ENCODE measurements at regions not wholly inside any gene's neighbourhood (a gene's known extent, or its start where the extent isn't known, plus 50 kb on each side); places are given as distances from the start of the nearest gene placed in this dataset.
"Not testable (repeated sequence)": the region's sequence is repeated elsewhere in the genome, so short reads cannot be mapped to it uniquely, and the experiment has no call there.

- no peak overlapping the region for H3K27ac ChIP-seq (ENCODE audit: low read depth, low read length)
- DNase-seq (ENCODE audit: low read depth in 4 of 6, low spot score in 6 of 6): no peak
- peaks cover 3% of the 10 kb centered on the region for H3K9me3 ChIP-seq (ENCODE audit: control insufficient read depth, insufficient read depth, low read length)
- H3K4me1 ChIP-seq (ENCODE audit: control insufficient read depth, insufficient read depth, low read length): peaks cover 40% of the 10 kb centered on the region
- no peaks in the 10 kb centered on the region for H3K27me3 ChIP-seq (ENCODE audit: control insufficient read depth, insufficient read depth, low read length)
- H3K36me3 ChIP-seq (ENCODE audit: control insufficient read depth, insufficient read depth, low read length): no peaks in the 10 kb centered on the region
- 74% methylated on average over 10 of the region's 10 CpGs for WGBS (ENCODE audit: insufficient coverage)
- no peak overlapping the region for H3K4me3 ChIP-seq (ENCODE audit: low read depth, low read length)
These were observed 104.4 kb downstream of the SINHCAF start for GRCh38 chr12:31221551-31221945.

GRCh38 chr12:31222620-31223222 lies 103.2 kb downstream of the SINHCAF start:
- Histone ChIP-seq H3K4me1 (ENCODE audit: control insufficient read depth, insufficient read depth, low read length) (peaks cover 50% of the 10 kb centered on the region), H3K9me3 (ENCODE audit: control insufficient read depth, insufficient read depth, low read length) (no peaks in the 10 kb centered on the region), H3K27ac (ENCODE audit: low read depth, low read length) (no peak overlapping the region), H3K36me3 (ENCODE audit: control insufficient read depth, insufficient read depth, low read length) (no peaks in the 10 kb centered on the region), H3K27me3 (ENCODE audit: control insufficient read depth, insufficient read depth, low read length) (no peaks in the 10 kb centered on the region), H3K4me3 (ENCODE audit: low read depth, low read length) (no peak overlapping the region)
- DNase-seq (ENCODE audit: low read depth in 4 of 6, low spot score in 6 of 6): no peak
- WGBS (ENCODE audit: insufficient coverage): 90% methylated on average over 5 of the region's 8 CpGs

- H3K27ac ChIP-seq (ENCODE audit: low read depth, low read length); DNase-seq (ENCODE audit: low read depth in 4 of 6, low spot score in 6 of 6); H3K36me3 ChIP-seq (ENCODE audit: control insufficient read depth, insufficient read depth, low read length); H3K4me3 ChIP-seq (ENCODE audit: low read depth, low read length); H3K9me3 ChIP-seq (ENCODE audit: control insufficient read depth, insufficient read depth, low read length); H3K27me3 ChIP-seq (ENCODE audit: control insufficient read depth, insufficient read depth, low read length): not testable (repeated sequence)
- WGBS (ENCODE audit: insufficient coverage): 33% methylated on average over 1 of the region's 1 CpG
- H3K4me1 ChIP-seq (ENCODE audit: control insufficient read depth, insufficient read depth, low read length): peaks cover 53% of the 10 kb centered on the region
These were observed 102.3 kb downstream of the SINHCAF start for GRCh38 chr12:31223640-31224039.

- H3K4me1 ChIP-seq (ENCODE audit: control insufficient read depth, insufficient read depth, low read length): peaks cover 64% of the 10 kb centered on the region
- no peak for DNase-seq (ENCODE audit: low read depth in 4 of 6, low spot score in 6 of 6)
- no peaks in the 10 kb centered on the region for H3K9me3 ChIP-seq (ENCODE audit: control insufficient read depth, insufficient read depth, low read length)
- H3K36me3 ChIP-seq (ENCODE audit: control insufficient read depth, insufficient read depth, low read length): no peaks in the 10 kb centered on the region
- no peak overlapping the region for H3K27ac ChIP-seq (ENCODE audit: low read depth, low read length)
- 83% methylated on average over 1 of the region's 6 CpGs for WGBS (ENCODE audit: insufficient coverage)
- no peak overlapping the region for H3K4me3 ChIP-seq (ENCODE audit: low read depth, low read length)
- H3K27me3 ChIP-seq (ENCODE audit: control insufficient read depth, insufficient read depth, low read length): no peaks in the 10 kb centered on the region
These were observed 101.0 kb downstream of the SINHCAF start for GRCh38 chr12:31224768-31225448.

GRCh38 chr12:31225656-31226535 lies 100.1 kb downstream of the SINHCAF start:
- WGBS (ENCODE audit: insufficient coverage): 72% methylated on average over 7 of the region's 9 CpGs
- Histone ChIP-seq H3K4me1 (ENCODE audit: control insufficient read depth, insufficient read depth, low read length) (peaks cover 57% of the 10 kb centered on the region), H3K36me3 (ENCODE audit: control insufficient read depth, insufficient read depth, low read length) (no peaks in the 10 kb centered on the region), H3K27me3 (ENCODE audit: control insufficient read depth, insufficient read depth, low read length) (no peaks in the 10 kb centered on the region), H3K9me3 (ENCODE audit: control insufficient read depth, insufficient read depth, low read length) (no peaks in the 10 kb centered on the region), H3K4me3 (ENCODE audit: low read depth, low read length) (no peak overlapping the region), H3K27ac (ENCODE audit: low read depth, low read length) (no peak overlapping the region)
- DNase-seq (ENCODE audit: low read depth in 4 of 6, low spot score in 6 of 6): no peak

- no peak overlapping the region for H3K4me3 ChIP-seq (ENCODE audit: low read depth, low read length)
- DNase-seq (ENCODE audit: low read depth in 4 of 6, low spot score in 6 of 6): peak in 1 of 6 donors; percentile 42
- no peak overlapping the region for H3K27ac ChIP-seq (ENCODE audit: low read depth, low read length)
- no peaks in the 10 kb centered on the region for H3K36me3 ChIP-seq (ENCODE audit: control insufficient read depth, insufficient read depth, low read length)
- H3K4me1 ChIP-seq (ENCODE audit: control insufficient read depth, insufficient read depth, low read length): peaks cover 49% of the 10 kb centered on the region
- no peaks in the 10 kb centered on the region for H3K9me3 ChIP-seq (ENCODE audit: control insufficient read depth, insufficient read depth, low read length)
- WGBS (ENCODE audit: insufficient coverage): 43% methylated on average over 7 of the region's 10 CpGs
- H3K27me3 ChIP-seq (ENCODE audit: control insufficient read depth, insufficient read depth, low read length): no peaks in the 10 kb centered on the region
These were observed 99.3 kb downstream of the SINHCAF start for GRCh38 chr12:31226639-31227038.

- no peak for DNase-seq (ENCODE audit: low read depth in 4 of 6, low spot score in 6 of 6)
- no peak overlapping the region for H3K4me3 ChIP-seq (ENCODE audit: low read depth, low read length)
- 90% methylated on average over 8 of the region's 12 CpGs for WGBS (ENCODE audit: insufficient coverage)
- no peak overlapping the region for H3K27ac ChIP-seq (ENCODE audit: low read depth, low read length)
- H3K27me3 ChIP-seq (ENCODE audit: control insufficient read depth, insufficient read depth, low read length): no peaks in the 10 kb centered on the region
- peaks cover 42% of the 10 kb centered on the region for H3K4me1 ChIP-seq (ENCODE audit: control insufficient read depth, insufficient read depth, low read length)
- H3K36me3 ChIP-seq (ENCODE audit: control insufficient read depth, insufficient read depth, low read length): no peaks in the 10 kb centered on the region
- H3K9me3 ChIP-seq (ENCODE audit: control insufficient read depth, insufficient read depth, low read length): no peaks in the 10 kb centered on the region
These were observed 98.5 kb downstream of the SINHCAF start for GRCh38 chr12:31227401-31227981.

GRCh38 chr12:31228811-31229792 lies 96.8 kb downstream of the SINHCAF start:
- peaks cover 43% of the 10 kb centered on the region for H3K4me1 ChIP-seq (ENCODE audit: control insufficient read depth, insufficient read depth, low read length)
- no peaks in the 10 kb centered on the region for H3K9me3 ChIP-seq (ENCODE audit: control insufficient read depth, insufficient read depth, low read length)
- no peaks in the 10 kb centered on the region for H3K27me3 ChIP-seq (ENCODE audit: control insufficient read depth, insufficient read depth, low read length)
- DNase-seq (ENCODE audit: low read depth in 4 of 6, low spot score in 6 of 6): peak in 1 of 6 donors; percentile 64
- H3K27ac ChIP-seq (ENCODE audit: low read depth, low read length): no peak overlapping the region
- no peak overlapping the region for H3K4me3 ChIP-seq (ENCODE audit: low read depth, low read length)
- WGBS (ENCODE audit: insufficient coverage): 76% methylated on average over 18 of the region's 23 CpGs
- no peaks in the 10 kb centered on the region for H3K36me3 ChIP-seq (ENCODE audit: control insufficient read depth, insufficient read depth, low read length)

- Histone ChIP-seq H3K9me3 (ENCODE audit: control insufficient read depth, insufficient read depth, low read length) (no peaks in the 10 kb centered on the region), H3K4me1 (ENCODE audit: control insufficient read depth, insufficient read depth, low read length) (peaks cover 51% of the 10 kb centered on the region), H3K27me3 (ENCODE audit: control insufficient read depth, insufficient read depth, low read length) (no peaks in the 10 kb centered on the region), H3K4me3 (ENCODE audit: low read depth, low read length) (no peak overlapping the region), H3K36me3 (ENCODE audit: control insufficient read depth, insufficient read depth, low read length) (no peaks in the 10 kb centered on the region), H3K27ac (ENCODE audit: low read depth, low read length) (no peak overlapping the region)
- 100% methylated on average over 2 of the region's 5 CpGs for WGBS (ENCODE audit: insufficient coverage)
- no peak for DNase-seq (ENCODE audit: low read depth in 4 of 6, low spot score in 6 of 6)
These were observed 95.9 kb downstream of the SINHCAF start for GRCh38 chr12:31230004-31230403.

Data from spinal cord (tissue), 9 donors.